ENCODE measurements at regions not wholly inside any gene's neighbourhood (a gene's known extent, or its start where the extent isn't known, plus 50 kb on each side); places are given as distances from the start of the nearest gene placed in this dataset.

DNA sequence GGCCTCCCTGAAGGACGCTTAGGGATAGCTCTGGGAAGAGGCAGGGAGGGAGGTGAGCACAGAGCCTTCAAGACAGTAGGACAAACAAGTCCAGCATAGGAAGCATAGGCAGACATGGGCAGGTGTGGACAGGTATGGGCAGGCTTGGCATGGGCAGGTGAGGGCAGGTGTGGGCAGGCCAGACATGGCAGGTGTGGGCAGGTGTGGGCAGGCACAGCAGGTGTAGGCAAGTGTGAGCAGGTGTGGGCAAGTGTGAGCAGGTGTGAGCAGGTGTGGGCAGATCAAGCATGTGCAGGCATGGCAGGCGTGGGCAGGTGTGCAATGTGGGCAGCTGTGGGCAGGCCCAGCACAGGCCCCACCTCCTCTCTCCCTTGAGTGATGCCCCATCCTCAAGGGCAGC lies 148.8 kb upstream of the ZMIZ1 start:
- TF ChIP-seq EZH2phosphoT487 (IDR thresholded peaks at IDR 0.05; ENCODE audit: borderline replicate concordance): no peak
- TF ChIP-seq, protein P1, sequence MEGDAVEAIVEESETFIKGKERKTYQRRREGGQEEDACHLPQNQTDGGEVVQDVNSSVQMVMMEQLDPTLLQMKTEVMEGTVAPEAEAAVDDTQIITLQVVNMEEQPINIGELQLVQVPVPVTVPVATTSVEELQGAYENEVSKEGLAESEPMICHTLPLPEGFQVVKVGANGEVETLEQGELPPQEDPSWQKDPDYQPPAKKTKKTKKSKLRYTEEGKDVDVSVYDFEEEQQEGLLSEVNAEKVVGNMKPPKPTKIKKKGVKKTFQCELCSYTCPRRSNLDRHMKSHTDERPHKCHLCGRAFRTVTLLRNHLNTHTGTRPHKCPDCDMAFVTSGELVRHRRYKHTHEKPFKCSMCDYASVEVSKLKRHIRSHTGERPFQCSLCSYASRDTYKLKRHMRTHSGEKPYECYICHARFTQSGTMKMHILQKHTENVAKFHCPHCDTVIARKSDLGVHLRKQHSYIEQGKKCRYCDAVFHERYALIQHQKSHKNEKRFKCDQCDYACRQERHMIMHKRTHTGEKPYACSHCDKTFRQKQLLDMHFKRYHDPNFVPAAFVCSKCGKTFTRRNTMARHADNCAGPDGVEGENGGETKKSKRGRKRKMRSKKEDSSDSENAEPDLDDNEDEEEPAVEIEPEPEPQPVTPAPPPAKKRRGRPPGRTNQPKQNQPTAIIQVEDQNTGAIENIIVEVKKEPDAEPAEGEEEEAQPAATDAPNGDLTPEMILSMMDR (IDR thresholded peaks at IDR 0.05 in 2 of 3, conservative IDR thresholded peaks at IDR 0.05 in 1 of 3; ENCODE audit: borderline replicate concordance in 1 of 3, insufficient read depth in 1 of 3, low read depth in 2 of 3, low read length in 2 of 3): no peak

Data from HCT116 (cell line).